GM12892 (cell line): ENCODE measurements at regions not wholly inside any gene's neighbourhood (a gene's known extent, or its start where the extent isn't known, plus 50 kb on each side); places are given as distances from the start of the nearest gene placed in this dataset.

ENCODE experiments used
- DNase-seq: peaks from one replicate; pipeline ENCODE4 v3.0.0; 2011; ENCODE audit not compliant: insufficient read length
- FAIRE-seq: peaks from 2 replicates; lab custom pipeline; 2011; peaks lifted over from hg19 to GRCh38; lab: Jason Lieb, UNC
- POLR2A ChIP-seq: IDR thresholded peaks from 2 replicates; pipeline ENCODE4 v1.6.1; 2011; ENCODE audit warnings: low read depth, low read length, control low read depth
- POLR2AphosphoS5 ChIP-seq: IDR thresholded peaks from 2 replicates; pipeline ENCODE4 v1.6.1; 2011; ENCODE audit warnings: low read depth, low read length, control low read depth
- TAF1 ChIP-seq: IDR thresholded peaks from 2 replicates; pipeline ENCODE4 v1.6.1; 2011; ENCODE audit warnings: low read depth, mild to moderate bottlenecking, control low read depth, low read length, borderline replicate concordance

- TF ChIP-seq TAF1: no peak
- TF ChIP-seq POLR2AphosphoS5: no peak
- no peak for TF ChIP-seq POLR2A
- FAIRE-seq (no peak), DNase-seq (no peak)
Observed at GRCh38 chr7:18402488-18403183, 92.9 kb upstream of the HDAC9 start.

DNA sequence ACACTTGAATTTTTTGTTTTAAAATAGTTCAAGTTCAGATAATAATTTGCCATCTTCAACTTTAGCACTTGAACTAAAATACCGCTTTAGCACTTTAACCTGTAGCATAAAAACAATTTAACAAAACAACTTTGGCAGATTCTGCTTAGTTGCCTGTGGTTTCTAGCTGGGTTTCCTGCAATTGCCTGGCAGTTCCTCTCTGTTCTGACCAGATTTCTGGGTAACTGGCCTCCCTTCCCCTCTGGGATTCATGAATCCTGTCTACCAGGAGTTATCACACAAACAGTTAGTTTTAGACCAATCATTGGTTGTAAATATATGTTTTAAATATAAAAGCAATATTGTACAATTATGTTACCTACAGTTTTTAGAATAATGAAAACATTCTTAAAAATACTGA, 89.8 kb upstream of the HDAC9 start:
- TF ChIP-seq POLR2A (no peak), POLR2AphosphoS5 (no peak), TAF1 (no peak)
- DNase-seq (no peak), FAIRE-seq (no peak)

GRCh38 chr7:18407385-18407784, 88.2 kb upstream of the HDAC9 start:
- no peak for TF ChIP-seq POLR2A
- TF ChIP-seq POLR2AphosphoS5: no peak
- TF ChIP-seq TAF1: no peak
- FAIRE-seq: no peak
- DNase-seq: no peak

- no peak for TF ChIP-seq TAF1
- no peak for TF ChIP-seq POLR2AphosphoS5
- TF ChIP-seq POLR2A: no peak
- FAIRE-seq: no peak
- DNase-seq: no peak
Observed at GRCh38 chr7:18408461-18408860, 87.1 kb upstream of the HDAC9 start.

GRCh38 chr7:18408868-18409267, 86.7 kb upstream of the HDAC9 start:
- TF ChIP-seq TAF1 (no peak), POLR2AphosphoS5 (no peak), POLR2A (no peak)
- DNase-seq: no peak
- no peak for FAIRE-seq

DNA sequence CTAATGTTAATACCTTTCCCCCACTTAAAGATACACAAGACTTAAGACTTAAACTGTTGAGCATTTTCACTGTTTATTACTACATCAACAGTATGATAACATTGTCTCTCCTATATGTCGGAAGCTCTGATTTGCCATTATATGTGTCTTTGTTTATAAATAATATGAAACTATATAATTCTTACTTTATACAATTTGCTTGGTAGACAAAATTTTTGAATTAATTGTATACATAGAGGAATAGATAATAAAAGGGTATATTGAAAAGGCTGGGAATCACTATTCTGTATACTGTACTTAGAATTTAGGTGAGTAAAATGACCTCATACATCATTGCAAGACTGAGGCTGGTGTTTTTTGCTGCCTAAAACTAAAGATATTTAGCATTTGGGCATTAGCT, 82.1 kb upstream of the HDAC9 start:
- DNase-seq (no peak), FAIRE-seq (no peak)
- TF ChIP-seq POLR2A: no peak
- TF ChIP-seq TAF1: no peak

DNA sequence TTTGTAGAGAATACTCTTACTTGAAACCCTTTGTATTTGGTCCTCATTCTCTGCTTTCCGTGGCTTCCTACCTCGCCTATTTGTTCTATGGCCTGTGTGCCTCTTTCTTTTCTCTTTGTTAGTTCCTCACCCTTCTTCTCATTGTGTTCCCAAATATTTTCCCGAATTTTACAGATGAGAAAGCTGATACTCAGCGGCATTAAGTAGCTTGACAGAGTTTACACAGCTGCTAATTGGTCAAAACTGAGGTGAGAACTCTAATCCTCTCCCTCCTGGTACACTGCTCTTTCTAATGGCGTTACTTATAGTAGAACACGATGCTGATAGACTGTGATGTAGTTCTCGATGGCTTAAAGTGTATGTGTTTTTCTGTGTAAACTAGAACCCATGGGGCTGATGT, 80.7 kb upstream of the HDAC9 start:
- DNase-seq (no peak), FAIRE-seq (no peak)
- TF ChIP-seq TAF1 (no peak), POLR2AphosphoS5 (no peak), POLR2A (no peak)

DNA sequence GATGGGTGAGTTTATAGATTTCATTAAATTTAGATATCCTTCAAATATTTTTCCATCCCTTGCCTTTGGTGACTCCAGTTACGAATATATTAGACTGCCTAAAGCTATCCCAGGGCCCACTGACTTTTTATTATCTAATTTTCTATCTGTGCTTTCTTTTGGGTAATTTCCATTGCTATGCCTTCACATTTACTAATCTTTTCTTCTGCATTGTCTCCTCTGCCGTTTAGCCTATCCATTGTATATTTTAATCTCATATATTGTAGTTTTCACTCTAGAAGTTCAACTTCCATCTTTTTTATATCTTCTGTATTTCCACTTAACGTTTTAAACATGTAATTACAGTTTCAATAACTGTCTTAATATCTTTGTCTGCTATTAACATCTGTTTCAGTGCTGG, 78.6 kb upstream of the HDAC9 start:
- TF ChIP-seq POLR2AphosphoS5 (no peak), POLR2A (no peak), TAF1 (no peak)
- DNase-seq: no peak
- no peak for FAIRE-seq

GRCh38 chr7:18419456-18419855, 76.1 kb upstream of the HDAC9 start:
- DNase-seq (no peak), FAIRE-seq (no peak)
- TF ChIP-seq TAF1 (no peak), POLR2AphosphoS5 (no peak), POLR2A (no peak)

- no peak for TF ChIP-seq POLR2A
- no peak for DNase-seq
- FAIRE-seq: no peak
Observed at GRCh38 chr7:18420108-18420507, 75.4 kb upstream of the HDAC9 start.

- DNase-seq: no peak
- no peak for TF ChIP-seq POLR2AphosphoS5
- no peak for TF ChIP-seq POLR2A
- no peak for TF ChIP-seq TAF1
Observed at GRCh38 chr7:18420748-18421147, 74.8 kb upstream of the HDAC9 start.

DNA sequence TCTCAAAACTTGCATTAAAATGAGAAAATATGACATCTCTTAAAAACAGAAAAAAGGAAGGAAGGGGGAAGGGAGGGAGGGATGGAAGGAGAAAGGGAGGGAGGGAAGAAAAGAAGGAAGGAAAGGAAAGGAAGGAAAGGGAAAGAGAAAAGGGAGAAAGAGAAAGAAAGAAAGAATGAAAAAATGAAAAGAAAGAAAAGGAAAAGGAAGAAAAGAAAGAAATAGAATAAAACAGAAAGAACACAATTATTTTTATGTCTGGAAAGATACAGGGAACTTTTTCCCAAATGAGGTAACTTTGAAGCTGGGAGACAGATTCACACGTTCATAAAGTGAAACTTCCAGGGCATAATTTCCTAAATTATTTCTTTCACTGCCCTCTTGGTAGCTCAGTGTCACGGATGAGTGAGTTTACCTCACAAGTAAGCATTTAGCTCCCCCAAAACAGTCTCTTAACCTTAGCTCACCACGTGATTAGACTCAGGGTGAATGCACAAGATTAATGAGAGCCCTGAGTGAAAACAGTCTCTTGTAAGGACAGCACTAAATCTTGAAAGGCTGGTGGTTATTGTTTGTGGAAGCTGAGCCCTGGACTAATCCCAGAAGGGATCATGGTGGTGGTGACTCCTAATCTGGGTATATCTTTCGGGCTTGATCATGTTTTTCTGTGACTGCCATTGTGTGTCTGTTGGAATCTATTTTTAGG, 74.1 kb upstream of the HDAC9 start:
- FAIRE-seq (peak; percentile 44), DNase-seq (no peak)
- TF ChIP-seq POLR2AphosphoS5 (no peak), TAF1 (no peak), POLR2A (no peak)

More at GRCh38 chr7:18420748-18421147, 74.8 kb upstream of the HDAC9 start:
- FAIRE-seq: peak; percentile 86
